Stimulated activated CD4-positive, alpha-beta T cell treated with anti-CD3 and anti-CD28 coated beads, Interleukin-12 subunit alpha, Interleukin-12 subunit beta, amount 100 ng/mL, for 24 hours (primary cell): ENCODE measurements at regions not wholly inside any gene's neighbourhood (a gene's known extent, or its start where the extent isn't known, plus 50 kb on each side); places are given as distances from the start of the nearest gene placed in this dataset.

Experiments
- DNase-seq, 2 experiments: peaks; one replicate each; pipeline ENCODE4 v3.0.0-alpha.2; 2020; ENCODE audit warnings: low read depth in 2 of 2

DNA sequence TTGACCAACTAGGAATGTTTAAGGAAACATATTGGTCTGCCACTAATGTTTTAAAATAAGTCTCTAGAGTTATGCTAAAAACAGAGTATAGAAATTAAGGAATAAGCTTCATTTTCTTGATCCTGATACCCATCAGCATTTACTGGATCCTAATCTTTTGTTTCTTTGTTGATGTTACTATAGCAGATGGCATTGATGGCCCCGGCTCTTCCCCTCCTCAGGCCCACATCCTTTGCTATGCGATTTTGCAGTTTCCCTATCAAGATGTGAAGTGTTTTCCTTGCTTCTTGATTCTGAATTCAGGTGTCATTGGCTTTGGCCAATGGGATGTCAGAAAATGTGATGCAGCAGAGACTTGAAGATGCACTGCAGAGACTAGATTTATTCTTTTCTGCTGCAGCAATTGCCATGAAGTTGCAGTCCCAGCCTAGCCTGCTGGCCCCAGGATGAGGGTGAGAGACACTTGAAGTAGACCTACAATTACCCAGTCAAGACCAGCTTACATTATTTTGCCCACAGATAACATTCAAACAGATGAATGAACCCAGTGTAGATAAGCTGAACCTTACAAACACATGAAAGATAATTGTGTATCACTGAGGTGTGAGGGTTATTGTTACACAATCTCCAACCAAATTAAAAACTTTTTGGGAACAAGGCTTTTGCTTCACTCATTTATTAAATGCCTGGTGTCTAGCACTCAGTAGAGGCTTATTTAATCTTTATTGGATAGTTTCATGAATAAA, 115.2 kb upstream of the ITGA4 start:
- no peak for DNase-seq

DNA sequence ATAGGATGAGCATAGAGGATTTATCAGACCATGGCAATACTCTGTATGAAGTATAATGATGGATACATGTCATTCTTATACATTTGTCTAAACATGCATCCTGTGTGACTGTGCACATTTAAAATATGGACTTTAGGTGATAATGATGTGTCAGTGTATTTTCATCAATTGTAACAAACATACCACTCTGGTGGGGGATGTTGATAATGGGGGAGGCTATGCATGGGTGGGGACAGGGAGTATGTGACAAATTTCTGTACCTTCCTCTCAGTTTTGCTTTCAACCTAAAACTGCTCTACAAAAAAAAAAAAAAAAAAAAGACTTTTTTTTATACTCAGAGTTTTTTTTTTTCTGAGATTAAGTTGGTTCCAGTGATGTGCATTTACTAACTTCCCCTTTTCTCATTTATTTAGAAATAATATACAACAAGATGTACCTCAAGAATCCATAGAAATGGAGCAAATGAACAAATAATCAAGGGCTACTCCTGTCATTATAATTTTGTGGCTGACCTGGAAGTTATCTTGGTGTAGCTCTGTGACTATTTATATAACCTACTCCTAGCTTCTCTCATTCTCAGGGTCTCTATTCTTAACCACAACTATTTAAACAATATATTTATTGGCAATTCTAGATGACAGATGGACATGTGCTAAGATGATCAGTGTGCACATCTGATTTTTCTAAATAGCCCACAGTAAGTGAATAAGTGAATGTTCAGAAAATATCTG, 108.9 kb upstream of the ITGA4 start:
- DNase-seq: no peak

DNA sequence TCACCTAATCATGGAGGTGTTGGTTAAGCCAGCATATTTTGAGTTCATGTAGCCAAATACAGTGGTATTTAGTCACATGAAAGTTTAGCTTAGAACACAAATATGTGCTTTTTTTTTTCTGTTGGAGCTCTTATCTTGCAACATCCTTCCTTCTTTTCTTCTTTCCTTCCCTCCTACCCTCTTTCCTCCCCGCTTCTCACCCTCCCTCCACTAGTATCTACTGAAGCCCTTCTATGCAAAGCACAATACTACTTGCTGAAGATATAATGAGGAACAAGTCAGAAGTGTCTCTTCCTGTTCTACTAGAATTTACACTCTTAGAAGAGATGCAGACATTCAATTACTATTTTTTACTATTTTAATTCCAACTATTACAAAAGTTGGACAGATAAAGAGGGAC, 105.0 kb upstream of the ITGA4 start:
- no peak for DNase-seq

DNA sequence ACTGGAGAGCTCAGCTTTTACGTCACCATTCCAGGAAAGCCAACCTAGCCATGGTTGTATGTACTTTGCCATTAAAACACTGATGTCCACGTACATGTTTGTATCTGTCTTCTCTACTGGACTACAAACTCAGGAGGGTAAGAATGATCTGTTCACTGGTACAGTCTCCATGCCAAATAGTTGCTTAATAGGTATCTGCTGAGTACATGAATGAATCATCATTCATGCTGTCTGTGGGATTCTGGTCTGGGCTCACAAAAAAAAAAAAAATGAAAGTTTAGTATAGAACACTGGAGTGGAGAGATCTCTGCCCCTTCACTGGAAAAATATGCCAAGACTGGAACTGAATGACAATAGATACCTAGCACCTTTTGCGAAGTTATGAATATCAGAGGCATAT, 102.6 kb upstream of the ITGA4 start:
- no peak for DNase-seq

DNA sequence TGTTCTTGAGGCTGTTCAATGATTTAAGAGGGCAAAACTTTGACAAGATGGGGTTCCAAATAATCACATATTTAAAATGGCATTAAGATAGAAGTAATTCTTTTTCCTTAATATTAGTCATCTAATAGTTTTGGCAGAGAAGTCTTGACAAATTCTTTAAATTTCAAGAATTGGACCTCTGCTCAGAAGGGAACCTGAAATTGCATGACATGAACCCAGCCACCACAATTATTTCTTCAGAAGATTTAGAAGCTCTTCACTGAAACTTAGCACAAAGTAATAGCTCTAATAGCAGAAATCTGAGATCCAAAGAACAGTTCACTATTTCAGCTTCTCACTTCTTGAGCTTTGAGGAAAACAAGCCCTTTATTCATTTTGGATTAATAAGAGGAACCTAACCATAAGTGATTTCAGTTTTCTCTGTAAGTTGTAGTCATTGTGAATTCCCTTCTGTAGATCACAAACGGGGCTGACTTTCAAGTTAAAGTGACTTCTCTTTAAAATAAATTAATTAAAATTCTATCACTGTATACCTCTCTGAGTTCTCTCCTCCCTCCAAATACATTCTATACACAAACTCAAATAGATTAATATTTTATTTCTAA, 100.6 kb upstream of the ITGA4 start:
- no peak for DNase-seq

DNA sequence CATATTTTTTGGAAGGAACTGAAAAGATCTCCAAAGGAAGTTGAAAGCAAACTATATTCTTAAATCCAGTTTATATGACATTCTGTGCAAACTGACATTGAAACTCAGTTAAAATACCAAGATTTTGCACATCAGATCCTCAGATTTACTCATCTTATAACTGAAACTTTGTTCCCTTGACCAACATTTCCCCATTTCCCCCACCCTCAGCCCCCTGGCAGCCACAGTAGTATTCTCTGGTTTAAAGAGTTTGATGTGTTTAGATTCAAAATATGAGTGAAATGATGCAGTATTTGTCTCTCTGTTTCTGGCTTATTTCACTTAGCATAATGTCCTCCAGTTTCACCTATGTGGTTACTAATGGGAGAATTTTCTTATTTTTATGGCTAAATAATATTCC, 99.2 kb upstream of the ITGA4 start:
- peak in 1 of 2 experiments; percentile 3 for DNase-seq

DNA sequence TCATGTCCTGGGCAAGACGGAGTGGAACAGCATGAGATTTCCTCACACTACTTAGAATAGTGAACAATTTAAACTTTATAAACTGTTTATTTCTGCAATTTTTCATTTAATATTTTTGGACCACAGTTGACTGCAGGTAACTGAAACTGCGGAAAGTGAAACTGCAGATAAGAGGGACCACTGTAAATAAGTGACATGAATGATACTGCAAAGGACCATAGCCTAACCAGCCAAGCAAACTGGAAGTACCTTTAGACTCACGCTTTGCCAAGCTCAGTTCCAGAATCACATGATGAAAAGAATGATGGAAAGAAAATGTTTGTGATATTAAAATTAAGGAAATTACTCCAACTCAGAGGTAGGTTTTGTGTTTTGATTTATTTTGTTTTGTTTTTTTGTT, 94.6 kb upstream of the ITGA4 start:
- DNase-seq: no peak

DNA sequence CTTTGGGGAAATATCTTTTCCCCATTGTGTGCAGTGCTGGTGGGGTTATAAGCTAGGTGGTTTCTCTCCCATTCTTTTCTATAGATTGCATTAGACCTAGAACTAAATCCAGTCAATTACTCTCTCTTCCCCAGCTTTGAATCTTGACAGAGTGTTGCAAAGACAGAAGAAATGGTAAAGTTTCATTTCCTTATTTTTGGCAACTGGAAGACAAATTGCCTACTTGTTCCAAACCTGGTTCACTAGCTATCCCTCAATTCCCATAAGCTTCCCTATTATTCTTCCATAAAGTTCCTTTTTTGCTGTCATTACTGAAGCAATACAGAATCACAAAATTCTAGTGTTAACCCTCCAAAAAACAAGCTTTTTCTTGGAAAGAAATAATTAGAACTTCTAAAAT, 94.0 kb upstream of the ITGA4 start:
- no peak for DNase-seq

DNA sequence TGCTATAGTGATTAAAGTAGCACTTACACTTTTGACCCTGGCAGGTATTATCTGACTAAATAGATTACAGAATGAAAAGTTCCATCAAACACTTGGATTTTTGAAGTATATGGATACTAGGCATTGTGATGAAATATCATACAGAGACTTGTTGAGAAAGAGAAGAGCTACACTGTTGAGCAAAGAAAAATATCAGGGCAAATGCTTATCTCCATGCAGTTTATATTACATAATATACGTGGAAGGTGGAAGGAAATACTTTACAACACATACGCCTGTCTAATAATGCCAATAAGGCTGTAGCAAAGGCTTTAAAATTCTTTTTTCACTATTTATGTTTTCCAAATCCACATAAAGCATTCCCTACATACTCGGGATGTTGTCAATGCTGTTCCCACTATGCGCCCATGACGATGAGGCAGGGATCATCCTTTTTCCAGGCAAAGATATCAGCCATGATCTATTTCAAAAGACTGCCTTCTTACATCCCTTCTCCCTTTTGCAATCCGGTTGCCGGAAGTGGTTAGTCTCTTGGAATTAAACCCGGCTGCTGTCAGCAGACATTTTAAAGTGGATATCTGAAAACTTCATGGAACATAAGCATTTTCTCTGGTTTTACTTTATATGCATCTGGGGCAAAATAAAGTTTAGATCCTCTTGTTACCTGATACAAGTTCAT, 92.6 kb upstream of the ITGA4 start:
- DNase-seq: no peak

DNA sequence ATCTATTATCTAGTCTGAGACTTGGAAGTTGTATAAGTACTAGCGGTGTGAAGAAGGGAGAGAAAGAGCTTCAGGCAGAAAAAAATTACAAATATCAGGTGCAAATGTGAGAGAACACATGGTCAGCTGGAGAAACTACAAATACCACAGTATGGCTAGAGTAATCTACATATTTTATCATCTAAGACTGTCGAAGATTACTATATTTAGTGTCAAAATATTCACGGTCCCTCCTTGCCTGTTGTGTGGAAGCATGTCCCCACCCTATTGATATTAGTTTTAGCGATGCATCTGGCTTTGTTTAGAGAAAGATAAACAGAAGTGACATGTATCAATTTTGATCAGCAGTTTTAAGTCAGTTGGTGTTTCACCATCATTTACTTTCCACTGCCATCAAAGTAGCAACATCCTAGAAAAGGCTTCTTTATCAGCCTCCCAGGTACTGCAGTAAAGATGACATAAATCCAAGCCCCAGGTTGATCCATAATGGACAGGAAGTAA, 90.5 kb upstream of the ITGA4 start:
- no peak for DNase-seq

DNA sequence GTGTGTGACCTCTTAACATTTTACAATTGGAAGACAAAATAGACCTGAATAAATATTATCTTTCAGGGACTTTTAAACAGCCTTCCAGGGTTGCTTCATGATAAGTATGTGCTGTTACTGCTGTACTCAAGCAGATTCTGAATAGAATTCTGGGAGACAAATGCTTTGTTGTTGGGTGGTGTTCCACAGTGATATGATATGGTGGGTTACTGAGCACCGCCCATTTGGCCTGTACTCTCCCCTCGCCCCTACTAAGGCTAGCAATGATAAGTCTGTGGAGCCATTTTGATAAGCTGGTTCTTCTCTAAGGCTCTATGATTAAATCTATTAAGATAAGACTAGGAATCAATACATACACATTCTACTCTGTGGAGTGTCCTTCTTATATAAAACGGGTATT, 89.8 kb upstream of the ITGA4 start:
- DNase-seq: no peak

DNA sequence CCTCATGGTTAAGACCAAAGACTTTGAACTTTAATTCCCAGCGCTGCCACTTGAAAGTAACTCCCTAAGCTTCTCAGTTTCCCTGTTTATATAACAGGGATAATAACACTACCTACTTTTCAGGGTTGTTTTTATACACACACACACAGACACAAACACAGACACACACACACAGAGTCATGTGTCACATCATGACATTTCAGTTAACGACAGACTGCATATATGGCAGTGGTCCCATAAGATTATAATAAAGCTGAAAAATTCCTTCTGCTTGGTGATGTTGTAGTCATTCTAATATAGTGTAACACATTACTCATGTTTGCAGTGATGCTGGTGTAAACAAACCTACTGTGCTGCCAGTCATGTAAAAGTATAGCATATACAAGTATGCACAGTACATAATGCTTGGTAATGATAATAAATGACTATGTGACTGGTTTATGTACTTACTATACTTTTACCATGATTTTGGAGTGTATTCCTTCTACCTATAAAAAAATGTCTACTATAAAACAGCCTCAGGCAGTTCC, 89.2 kb upstream of the ITGA4 start:
- DNase-seq: no peak

DNA sequence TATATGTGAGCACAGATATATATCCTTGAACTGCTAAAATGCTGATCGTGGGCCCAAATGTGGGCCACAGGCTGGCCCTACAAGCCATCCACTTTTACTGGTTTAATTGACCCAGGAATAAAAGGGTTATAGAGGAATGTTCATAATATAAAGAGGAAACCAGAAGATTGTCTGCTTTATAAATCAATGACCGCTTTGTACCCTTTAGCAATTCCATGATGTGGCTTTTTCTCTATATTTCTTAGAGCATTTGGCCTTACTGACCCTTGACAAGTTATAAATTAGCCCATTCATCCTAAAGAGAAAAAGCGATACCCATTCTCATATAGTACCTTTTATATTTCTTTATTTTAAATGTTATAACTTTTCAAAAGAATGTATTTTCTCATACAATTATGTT, 87.1 kb upstream of the ITGA4 start:
- no peak for DNase-seq

DNA sequence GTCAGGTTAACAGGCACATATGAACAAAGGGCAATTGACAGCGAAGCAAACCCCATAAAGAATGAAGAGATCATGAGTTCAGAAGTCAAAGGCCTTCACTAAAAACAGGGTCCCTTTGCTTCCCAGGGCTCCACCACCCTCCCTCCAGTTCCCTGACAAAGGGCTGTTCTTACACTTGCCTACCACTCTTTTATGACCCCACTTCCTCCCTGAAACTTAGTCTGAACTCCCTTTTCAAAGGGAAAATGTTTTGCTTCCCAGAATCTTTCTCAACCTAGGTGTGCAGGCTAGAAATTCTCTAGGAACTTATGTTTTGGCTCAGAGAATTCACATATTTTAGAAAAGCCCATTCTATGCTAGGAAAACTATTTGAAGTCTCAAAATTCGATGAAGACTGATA, 86.0 kb upstream of the ITGA4 start:
- DNase-seq: no peak

DNA sequence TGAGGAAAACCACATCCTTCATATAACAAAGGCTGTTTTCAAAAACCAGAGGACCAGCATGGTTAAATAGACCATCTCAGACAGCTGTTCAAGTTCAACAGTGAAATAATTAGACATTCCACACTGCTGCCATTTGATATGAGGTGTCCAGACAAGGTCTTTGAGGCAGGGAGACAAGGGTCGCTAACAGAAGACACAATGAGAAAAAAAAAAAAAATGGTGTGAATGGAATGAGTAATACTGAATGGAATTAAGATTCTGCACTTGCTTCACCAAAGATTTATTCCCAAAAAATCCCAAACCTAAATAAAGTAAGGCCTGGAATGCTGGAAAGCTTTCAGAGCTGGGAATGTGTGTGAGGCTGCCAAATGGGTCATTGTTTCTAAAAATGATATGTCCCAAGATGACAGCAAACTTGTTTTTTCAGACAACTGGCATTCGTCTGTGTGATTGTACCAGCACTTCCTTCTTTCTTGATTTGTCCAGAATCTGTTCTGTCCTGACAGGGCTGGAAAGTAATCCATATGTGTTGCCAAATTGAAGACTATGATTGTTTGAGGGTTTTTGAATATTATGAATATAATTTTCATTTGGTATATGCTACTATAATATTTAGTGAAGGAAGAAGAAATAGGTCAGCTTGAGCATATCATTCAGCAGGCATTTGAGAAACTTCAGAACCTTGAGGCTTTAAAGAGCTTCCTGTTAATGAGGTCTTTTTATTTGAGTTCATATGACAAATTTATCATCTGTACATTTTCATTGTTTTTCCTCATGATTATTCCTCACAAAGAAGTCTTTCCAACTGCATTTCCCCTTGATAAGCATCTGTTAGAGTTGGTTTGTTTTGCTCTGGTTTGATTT, 85.2 kb upstream of the ITGA4 start:
- DNase-seq: no peak

DNA sequence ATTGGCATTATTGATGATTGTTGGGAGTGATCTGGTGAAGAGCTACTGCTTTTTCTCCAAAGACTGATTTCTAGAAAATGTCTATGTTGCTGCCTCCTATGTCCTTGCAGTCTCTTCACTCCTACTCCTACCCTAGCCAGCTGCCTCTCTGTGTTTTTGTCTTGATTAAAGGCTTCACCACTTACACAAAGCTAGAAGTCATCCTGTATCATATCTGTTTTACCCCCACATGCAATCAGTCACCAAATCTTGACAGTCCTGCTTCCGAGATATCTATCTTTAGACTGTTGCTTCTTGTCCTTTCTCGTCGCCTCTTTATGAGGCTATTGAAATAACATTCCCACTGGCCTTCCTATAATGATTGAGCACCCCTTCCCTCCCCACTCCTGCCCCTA, 84.5 kb upstream of the ITGA4 start:
- no peak for DNase-seq

DNA sequence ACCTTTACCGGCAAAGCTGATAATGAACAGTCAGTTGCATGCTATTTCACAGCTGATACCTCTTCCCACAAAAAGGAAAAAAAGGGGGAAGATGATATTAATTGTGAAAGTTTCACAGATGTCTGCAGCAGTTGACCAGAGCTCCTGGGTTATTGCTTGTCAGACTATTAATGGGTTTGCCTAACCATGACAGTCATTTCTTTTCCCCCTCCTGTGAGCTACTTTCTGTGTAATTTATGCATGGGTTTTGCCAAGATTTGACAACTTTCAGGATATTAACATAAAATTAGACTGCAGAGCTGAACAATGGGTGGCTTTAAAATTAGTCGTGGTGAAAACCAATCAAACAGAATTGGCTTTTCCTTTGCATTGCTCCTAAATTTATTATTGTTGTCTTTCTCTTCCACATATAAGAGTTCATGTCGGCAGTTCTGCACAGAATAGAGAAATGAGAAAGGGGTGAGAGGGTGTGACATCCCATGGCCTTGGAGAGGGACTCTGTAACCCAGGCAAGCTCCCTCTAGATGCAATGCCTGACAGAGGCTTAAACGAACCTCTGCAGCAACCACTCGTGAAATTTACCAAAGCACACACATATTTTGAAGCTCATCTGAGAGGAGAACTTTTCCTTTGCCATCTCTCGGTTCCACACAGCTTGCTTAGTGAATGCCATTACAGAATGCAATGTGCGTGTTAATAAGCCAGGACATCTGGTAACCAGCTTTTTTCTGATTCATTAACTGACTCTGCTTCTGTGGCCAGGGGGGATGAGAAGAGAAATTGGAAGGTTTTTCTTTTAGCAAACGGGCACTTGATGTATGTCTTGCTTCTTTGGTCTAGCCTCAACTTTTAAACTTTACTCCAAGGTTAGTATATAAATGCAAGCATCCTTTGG, 82.2 kb upstream of the ITGA4 start:
- no peak for DNase-seq

DNA sequence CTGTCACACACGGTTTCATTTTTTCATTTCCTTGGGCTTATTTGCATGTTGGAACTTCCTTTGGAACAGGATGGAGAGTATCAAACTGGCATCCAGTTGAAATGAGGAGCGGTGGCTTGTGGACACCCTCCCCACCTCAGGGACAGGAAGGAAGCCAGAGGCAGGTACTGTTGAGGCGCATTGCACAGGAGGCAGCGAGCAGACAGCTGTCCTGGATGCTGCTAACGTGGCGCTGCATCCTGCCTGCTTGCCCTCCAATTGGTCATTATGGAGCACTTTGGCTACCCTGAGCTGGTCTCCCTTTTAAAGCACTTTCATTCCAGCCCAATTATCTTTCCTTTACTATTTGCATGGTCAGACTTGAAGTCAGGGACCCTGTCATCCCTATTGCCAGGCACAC, 80.7 kb upstream of the ITGA4 start:
- no peak for DNase-seq

DNA sequence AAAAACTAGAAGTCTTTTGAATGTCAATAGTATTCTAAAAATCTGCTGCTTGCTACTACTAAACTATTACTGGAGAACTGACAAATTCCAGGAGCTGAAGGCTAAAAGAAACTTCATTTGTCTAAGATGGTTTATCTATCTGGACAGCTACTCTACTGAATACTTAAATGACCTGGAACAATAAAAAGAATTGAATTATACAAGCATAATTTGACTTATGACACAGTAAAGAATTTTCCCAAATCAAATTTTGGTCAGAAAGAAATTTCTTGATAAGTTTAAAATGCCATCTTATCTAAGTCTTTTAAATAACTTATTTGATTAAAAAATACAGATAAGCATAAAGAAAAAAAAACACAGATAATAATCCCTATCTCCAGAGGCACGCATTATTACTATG, 80.2 kb upstream of the ITGA4 start:
- no peak for DNase-seq

DNA sequence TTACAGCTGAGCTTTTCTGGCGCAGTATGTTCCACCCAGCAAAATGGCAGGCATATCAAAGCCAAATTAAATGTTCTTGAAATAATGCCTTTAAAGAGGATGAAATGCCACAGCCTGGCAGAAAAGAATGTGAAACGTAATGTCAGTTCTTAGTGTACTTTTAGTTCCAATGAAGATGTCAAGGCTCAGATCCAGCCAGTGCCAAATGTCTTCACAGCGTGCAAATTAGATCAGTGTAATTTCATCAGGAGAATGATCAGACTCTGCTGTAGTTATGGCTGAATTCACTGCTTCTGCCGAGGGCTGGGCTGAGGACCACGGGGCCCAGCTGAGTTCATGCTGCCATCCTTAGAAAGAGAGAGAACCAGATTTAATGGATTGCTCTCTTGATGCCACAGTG, 78.7 kb upstream of the ITGA4 start:
- DNase-seq: no peak
